ENCODE measurements at regions not wholly inside any gene's neighbourhood (a gene's known extent, or its start where the extent isn't known, plus 50 kb on each side); places are given as distances from the start of the nearest gene placed in this dataset.

GRCh38 chr4:125140966-125141495, 173.7 kb upstream of the FAT4 start:
- DNase-seq (ENCODE audit: low read depth): peak; percentile 42

DNA sequence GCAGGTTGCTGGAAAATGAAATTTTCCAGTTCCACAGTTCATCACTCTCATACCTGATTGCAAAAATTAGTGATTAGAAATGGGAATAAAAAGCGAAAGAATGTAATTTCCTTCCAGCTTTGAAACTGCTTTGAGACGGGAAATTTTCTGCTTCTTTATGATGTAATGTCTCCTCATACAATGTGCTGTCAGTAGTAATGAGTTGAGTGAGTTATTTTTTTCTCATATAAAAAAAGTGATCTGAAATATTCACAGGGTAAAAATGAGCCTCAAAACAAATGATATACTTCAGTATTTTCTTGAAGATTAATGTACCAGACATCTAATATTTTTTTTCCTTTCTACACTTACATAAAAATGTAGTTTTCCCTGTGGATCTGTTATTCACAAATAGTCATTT, 179.1 kb upstream of the FAT4 start:
- no peak for DNase-seq (ENCODE audit: low read depth)

DNA sequence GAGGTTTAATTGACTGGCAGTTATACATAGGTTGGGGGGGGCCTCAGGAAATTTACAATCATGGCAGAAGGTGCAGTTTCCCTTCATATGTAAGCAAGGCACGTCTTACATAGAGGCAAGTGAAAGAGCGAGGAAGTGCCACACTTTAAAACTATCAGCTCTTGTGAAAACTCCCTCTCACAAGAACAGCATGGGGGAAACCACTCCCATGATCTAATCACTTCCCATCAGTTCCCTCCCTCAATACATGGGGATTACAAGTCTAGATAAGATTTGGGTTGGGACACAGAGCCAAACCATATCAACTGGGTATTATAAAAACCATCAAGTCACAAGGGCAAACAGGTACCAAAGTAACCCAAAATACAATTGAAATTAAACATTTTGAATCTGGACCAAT, 182.0 kb upstream of the FAT4 start:
- DNase-seq (ENCODE audit: low read depth): no peak

GRCh38 chr4:125131891-125132680, 182.7 kb upstream of the FAT4 start:
- peak; percentile 27 for DNase-seq (ENCODE audit: low read depth)

DNA sequence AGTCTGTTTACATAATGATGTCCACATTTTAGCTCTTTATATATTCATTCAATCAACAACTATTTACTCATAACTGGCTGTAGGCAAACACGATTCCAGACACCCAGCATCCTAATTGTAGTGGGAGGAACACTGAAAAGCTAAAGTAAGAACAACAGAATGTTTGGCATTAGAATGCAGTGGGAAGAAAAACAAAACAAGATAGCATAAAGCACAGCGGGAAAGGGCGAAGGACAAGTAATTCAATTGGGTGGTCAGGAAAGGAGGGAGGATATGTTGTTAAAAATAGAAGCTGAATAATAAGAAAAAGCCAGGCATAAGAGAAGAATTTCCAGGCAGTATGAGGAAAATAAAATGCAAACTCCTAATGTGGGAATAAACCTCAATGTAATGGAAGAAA, 189.5 kb upstream of the FAT4 start:
- peak; percentile 39 for DNase-seq (ENCODE audit: low read depth)

DNA sequence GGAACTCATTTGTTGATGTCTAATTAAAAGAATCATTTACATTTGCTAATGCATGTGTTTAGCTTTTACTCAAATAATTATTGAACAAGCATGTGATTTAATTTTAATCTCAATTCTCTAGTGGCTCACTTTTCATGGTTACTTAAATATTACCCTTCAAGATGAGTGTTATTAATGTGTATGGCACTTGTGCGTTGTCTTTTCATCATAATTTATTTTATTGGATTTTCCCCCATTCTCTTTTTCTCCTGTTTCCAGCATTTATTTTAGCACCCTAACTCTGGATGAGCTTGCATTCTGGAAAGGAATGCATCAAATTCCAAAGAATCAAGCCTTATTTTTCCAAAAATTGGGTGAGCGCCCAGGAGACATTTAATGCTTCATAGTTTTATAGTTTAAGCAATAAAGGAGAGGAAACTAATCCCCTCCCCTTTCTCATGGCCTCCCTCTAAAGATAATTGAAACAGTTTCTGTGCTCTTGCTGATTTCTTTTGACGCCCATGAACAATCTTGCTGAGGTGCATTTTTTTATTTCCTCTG, 191.1 kb upstream of the FAT4 start:
- peak; percentile 72 for DNase-seq (ENCODE audit: low read depth)

- DNase-seq (ENCODE audit: low read depth): no peak
Measured at GRCh38 chr4:125121581-125121980, 193.2 kb upstream of the FAT4 start.

GRCh38 chr4:125116431-125116830, 198.3 kb upstream of the FAT4 start:
- DNase-seq (ENCODE audit: low read depth): no peak

- DNase-seq (ENCODE audit: low read depth): peak; percentile 70
Measured at GRCh38 chr4:125115941-125116340, 198.8 kb upstream of the FAT4 start.

- DNase-seq (ENCODE audit: low read depth): peak; percentile 19
Measured at GRCh38 chr4:125115476-125115875, 199.3 kb upstream of the FAT4 start.

DNA sequence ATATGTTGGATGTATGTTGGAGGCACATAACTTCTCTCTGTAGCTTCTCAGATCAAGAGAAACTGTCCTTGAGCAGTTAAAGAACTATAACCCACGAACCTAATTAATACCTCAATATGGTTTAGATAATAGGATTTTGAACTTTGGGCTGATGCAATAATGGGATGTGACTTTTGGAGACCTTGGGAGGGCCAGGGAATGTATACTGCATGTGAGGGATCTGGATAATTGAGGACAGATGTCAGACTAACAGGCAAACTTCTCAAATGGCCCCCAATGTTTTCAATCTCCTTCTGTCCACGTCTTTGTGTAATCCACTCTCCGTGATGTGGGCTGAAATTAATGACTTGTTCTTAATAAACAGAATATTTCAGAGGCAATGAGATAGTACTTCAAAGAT, 202.2 kb upstream of the FAT4 start:
- DNase-seq (ENCODE audit: low read depth): no peak

GRCh38 chr4:125111323-125111722, 203.4 kb upstream of the FAT4 start:
- DNase-seq (ENCODE audit: low read depth): no peak

DNA sequence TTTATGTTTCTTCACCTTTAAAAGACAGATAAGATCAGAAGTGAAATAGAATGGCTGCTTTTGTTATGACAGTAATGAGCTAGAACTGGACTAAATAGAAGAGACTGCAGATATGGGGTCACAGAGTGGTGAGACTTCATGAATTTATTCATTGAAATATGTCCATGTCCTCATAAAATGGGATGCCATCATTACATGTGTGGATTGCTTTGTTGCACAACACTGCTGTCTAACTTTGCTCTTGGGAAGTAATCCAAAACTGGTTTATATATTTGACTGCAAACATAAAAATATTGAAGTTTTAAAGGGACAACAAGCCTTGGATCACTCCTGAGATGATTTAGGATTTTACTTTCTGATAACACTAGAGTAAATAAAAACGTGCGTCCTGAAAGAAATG, 209.2 kb upstream of the FAT4 start:
- peak; percentile 59 for DNase-seq (ENCODE audit: low read depth)

- DNase-seq (ENCODE audit: low read depth): peak; percentile 31
Measured at GRCh38 chr4:125104616-125105015, 210.1 kb upstream of the FAT4 start.

DNA sequence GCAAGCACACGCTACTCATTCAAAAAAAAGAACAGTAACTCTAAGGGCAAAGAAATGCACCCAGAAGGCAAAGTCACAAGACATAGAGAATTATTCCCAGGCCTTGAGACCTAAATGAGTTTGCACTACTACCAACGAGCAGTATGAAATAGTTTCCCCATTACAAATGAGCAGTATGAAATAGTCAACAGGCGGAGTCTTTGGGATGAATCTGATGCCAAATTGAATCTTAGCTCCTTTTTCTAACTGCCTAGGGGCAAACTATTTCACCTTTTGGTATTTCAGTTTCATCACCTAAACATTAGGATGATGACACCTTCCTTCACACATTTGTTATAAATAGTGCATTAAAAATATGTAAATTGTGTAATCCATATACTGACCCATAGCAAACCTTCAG, 213.0 kb upstream of the FAT4 start:
- DNase-seq (ENCODE audit: low read depth): peak; percentile 27

DNA sequence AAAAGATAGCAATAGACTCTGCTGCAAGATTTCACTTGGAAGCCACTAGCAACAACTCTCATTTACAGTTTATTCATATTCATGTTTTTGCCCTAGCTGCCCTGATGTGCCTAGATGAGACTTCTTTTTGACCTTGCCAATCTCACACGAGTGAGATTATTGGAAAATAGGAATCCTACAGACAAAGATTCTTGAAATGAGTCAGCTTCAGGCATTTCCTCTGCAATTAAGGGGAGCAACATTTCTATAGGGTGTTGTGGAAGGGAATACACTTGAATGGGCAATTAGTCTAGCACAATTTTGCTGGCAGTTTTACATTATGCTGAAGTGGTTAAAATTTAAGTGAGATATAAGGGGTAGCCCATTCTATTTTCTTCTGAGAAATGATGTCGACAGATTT, 217.0 kb upstream of the FAT4 start:
- DNase-seq (ENCODE audit: low read depth): peak; percentile 17

- DNase-seq (ENCODE audit: low read depth): no peak
Measured at GRCh38 chr4:125096662-125097061, 218.1 kb upstream of the FAT4 start.

GRCh38 chr4:125091541-125091940, 223.2 kb upstream of the FAT4 start:
- DNase-seq (ENCODE audit: low read depth): no peak

DNA sequence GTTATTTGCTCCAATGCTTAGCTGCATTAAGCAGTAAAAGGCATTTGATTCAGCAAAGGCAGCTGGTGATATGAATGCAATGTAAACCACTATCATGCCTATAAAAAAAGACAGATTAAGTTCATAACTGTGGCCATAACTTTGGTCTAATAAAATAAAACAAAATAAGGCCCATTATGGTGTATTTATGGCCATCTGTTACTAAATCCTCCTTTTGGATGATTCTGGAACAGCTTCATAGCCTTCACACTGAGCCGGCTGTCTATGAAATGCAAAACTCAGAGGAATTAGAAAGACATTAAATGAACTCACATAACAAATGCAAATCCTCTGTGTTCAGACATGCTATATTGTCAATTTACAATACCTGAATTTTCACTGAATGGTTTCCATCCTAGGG, 223.7 kb upstream of the FAT4 start:
- no peak for DNase-seq (ENCODE audit: low read depth)

GRCh38 chr4:125084608-125085007, 230.1 kb upstream of the FAT4 start:
- no peak for DNase-seq (ENCODE audit: low read depth)

- DNase-seq (ENCODE audit: low read depth): no peak
Measured at GRCh38 chr4:125082729-125083417, 231.9 kb upstream of the FAT4 start.

DNA sequence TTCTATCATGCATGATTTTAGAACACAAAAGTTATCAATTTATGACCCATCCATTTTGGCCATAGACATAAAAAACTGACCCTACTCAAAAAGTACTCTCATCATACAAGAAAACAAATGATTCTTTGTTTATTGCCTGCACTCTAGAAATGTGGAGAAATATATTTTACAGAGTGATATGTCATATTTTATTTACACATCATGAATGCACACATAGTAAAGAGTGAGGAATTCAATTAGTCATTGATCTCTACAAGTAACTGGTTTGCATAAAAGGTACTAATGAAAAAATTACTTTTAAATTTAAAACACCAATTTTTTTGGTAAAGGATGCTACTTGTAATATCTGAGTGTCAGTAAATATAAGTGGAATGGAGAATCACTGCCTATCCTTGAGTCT, 242.5 kb upstream of the FAT4 start:
- DNase-seq (ENCODE audit: low read depth): no peak

GRCh38 chr4:125070861-125071260, 243.9 kb upstream of the FAT4 start:
- DNase-seq (ENCODE audit: low read depth): no peak

Measured in EH (cell line).